ENCODE measurements at regions not wholly inside any gene's neighbourhood (a gene's known extent, or its start where the extent isn't known, plus 50 kb on each side); places are given as distances from the start of the nearest gene placed in this dataset.
"Not testable (repeated sequence)": the region's sequence is repeated elsewhere in the genome, so short reads cannot be mapped to it uniquely, and the experiment has no call there.

DNA sequence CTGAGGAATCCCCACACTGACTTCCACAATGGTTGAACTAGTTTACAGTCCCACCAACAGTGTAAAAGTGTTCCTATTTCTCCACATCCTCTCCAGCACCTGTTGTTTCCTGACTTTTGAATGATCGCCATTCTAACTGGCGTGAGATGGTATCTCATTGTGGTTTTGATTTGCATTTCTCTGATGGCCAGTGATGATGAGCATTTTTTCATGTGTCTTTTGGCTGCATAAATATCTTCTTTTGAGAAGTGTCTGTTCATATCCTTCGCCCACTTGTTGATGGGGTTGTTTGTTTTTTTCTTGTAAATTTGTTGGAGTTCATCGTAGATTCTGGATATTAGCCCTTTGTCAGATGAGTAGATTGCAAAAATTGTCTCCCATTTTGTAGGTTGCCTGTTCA, 583.1 kb upstream of the RGMB start:
- DNase-seq (ENCODE audit: low read depth in 1 of 2, low spot score in 2 of 2); H3K23me2 ChIP-seq (ENCODE audit: low read depth, low read length); H2AK5ac ChIP-seq (ENCODE audit: low read depth, low read length); H2BK120ac ChIP-seq (replicated peaks; ENCODE audit: low read depth, low read length); H3K36me3 ChIP-seq (ENCODE audit: control insufficient read depth in 2 of 4, insufficient read depth in 4 of 4, low read length in 3 of 4); H3K4me1 ChIP-seq (replicated peaks in 1 of 4; ENCODE audit: control insufficient read depth in 3 of 4, insufficient read depth in 4 of 4, low read length in 3 of 4); H4K20me1 ChIP-seq (replicated peaks in 1 of 2; ENCODE audit: control insufficient read depth in 1 of 2, insufficient read depth in 2 of 2, low read length in 2 of 2); FAIRE-seq; H3K4me3 ChIP-seq (ENCODE audit: extremely low read depth in 1 of 4, insufficient read depth in 2 of 4, low read depth in 3 of 4, low read length in 4 of 4); H4K5ac ChIP-seq (ENCODE audit: insufficient read length, low read depth, low read length); H3K9me3 ChIP-seq (ENCODE audit: insufficient read depth in 2 of 2, low read depth in 1 of 2, low read length in 1 of 2); H3K56ac ChIP-seq (replicated peaks; ENCODE audit: insufficient read length, low read depth, low read length); CTCF ChIA-PET (ENCODE audit: partially characterized antibody); H3K79me1 ChIP-seq (ENCODE audit: low read depth, low read length); H3K79me2 ChIP-seq (ENCODE audit: control insufficient read depth in 1 of 2, insufficient read depth in 2 of 2, low read length in 2 of 2); H2BK12ac ChIP-seq (ENCODE audit: low read depth, low read length); H3K4me2 ChIP-seq (ENCODE audit: insufficient read depth in 1 of 2, low read depth in 2 of 2, low read length in 2 of 2); H3K4ac ChIP-seq (replicated peaks; ENCODE audit: insufficient read length, low read depth, low read length); H3K9ac ChIP-seq (replicated peaks in 1 of 4; ENCODE audit: extremely low read depth in 1 of 4, low read depth in 3 of 4, low read length in 3 of 4); H2BK15ac ChIP-seq (ENCODE audit: low read length); H3K18ac ChIP-seq (ENCODE audit: extremely low read depth, low read length); H4K91ac ChIP-seq (replicated peaks; ENCODE audit: insufficient read length, low read length); H3K23ac ChIP-seq (ENCODE audit: insufficient read length); H2BK5ac ChIP-seq (ENCODE audit: low read depth, low read length); H2BK20ac ChIP-seq (ENCODE audit: low read length); H2AFZ ChIP-seq (ENCODE audit: low read length); H3K27me3 ChIP-seq (replicated peaks in 1 of 4; ENCODE audit: control insufficient read depth in 3 of 4, extremely low read depth in 1 of 4, insufficient read depth in 3 of 4, low read length in 3 of 4); POLR2A ChIA-PET (ENCODE audit: partially characterized antibody); H3K14ac ChIP-seq (ENCODE audit: insufficient read length); H4K8ac ChIP-seq (ENCODE audit: extremely low read depth, insufficient read depth, low read length); H3K27ac ChIP-seq (ENCODE audit: low read depth, low read length): not testable (repeated sequence)
- 90% methylated on average over 2 of the region's 4 CpGs; no CpG with 5 or more reads in 1 of the 2 experiments for WGBS, 2 experiments (ENCODE audit: extremely low coverage in 1 of 2, insufficient coverage in 1 of 2, insufficient read length in 1 of 2, insufficient replicate concordance in 2 of 2, low coverage in 1 of 2, low lambda C conversion rate in 2 of 2, missing lambda C conversion rate in 1 of 2)

Data from H1 (cell line).